GM21737 (cell line): ENCODE measurements at regions not wholly inside any gene's neighbourhood (a gene's known extent, or its start where the extent isn't known, plus 50 kb on each side); places are given as distances from the start of the nearest gene placed in this dataset.
"Not testable (repeated sequence)": the region's sequence is repeated elsewhere in the genome, so short reads cannot be mapped to it uniquely, and the experiment has no call there.

Source experiments
- ATAC-seq: cut with Tn5 transposase; IDR thresholded peaks from one replicate; pipeline ENCODE4 v1.9.1; 2021; ENCODE audit warnings: mild to moderate bottlenecking, moderate library complexity; ENCODE audit not compliant: unreplicated experiment

DNA sequence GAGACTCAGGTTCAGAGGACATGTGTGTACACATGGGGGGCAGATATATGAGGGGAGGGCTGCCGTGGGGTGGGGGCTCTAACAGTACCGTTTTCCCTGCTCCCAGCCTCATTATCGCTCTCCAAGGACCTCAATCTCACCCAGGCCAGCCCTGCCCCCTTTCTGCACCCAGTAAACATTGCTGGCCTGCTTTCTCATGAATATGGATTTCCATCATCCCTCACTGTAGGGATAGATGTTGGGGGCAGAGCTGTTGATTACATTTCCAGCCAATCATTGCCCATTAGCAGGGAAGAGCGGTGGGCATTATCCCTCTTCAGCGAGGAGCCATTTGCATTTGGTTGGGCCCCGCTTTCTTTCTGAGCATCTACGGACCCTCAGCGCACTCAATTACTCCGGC is 273.8 kb downstream of the RPS6KC1 start:
- ATAC-seq, result no peak

DNA sequence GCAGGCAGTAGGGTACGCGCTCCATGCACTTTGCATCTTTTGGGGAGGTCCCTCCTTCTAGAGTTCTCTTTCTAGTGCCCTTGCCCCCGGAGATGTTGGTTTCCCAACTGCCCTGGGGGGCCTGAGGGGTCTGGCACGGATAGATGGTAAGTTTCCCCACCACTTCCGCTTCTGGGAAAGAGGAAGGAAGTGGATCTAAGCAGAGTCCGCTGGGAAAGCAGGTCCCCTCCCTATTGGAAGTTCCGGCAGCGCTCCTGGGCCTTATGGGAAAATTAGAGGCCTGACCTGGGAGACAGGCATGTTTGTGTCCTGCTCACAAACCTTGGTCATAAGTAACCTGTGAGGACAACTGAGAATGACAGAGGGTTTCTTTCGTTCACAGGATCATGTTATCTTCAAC is 274.4 kb downstream of the RPS6KC1 start:
- ATAC-seq, result no peak

GRCh38 chr1:213326281-213327016 is 275.4 kb downstream of the RPS6KC1 start:
- ATAC-seq, result no peak

DNA sequence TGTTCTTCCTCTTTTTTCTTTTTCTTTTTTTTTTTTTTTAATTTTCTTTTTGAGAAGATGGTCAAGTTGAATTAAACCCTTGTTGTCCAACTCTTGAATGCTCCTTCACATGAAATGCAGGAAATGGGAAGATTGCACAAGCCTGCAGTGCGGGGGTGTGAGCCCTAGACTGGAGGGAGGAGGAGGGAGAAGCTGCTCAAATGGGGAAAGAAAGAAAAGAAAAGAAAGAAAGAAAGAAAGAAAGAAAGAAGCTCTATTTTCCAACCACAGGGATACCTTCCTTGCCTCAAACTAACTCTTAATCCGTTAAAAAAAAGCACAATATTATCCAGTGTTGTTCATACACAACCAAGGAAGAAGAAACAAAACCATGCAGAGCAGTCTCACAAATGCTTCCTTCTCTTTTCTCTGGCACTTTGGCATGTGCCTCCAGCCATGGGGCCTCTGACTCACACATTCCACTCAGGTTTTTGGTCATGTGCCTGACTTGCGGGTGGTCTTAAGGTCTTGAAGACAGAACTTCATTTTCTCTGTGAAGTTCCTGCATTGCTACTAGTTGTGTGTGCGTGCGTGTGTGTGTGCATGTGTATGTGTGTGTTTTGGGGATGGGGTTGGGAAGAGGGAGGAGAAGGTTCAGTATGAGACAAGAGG is 276.1 kb downstream of the RPS6KC1 start:
- no peak for ATAC-seq

DNA sequence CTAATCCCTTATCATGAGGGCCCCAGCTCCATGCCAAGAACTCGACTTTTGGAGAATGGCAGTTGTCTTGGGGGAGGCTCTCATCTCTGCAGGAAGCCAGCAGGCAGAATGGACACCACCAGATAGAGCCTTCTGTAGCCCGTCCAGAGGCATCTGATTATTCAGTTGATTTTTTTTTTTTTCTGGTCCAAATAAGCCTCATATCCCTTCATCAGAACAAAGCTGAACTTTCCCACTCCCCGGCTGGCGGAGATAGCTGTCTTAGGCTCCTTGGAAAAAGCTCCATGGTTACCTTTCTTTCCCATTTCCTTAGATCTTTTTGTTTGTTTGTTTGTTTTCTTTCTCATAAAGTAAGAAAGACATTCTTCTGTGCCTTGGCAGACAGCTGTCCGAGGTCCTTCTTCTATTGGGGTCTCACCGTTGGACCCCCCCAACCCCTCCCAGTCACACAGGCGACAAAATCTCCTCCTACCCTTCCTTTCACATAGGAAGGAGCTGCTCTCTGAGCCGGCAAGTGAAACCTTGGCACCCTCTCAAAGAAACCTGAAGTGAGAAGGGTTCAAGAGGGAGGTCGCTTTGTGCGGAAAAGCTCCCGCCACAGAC is 278.5 kb downstream of the RPS6KC1 start:
- ATAC-seq, result no peak

GRCh38 chr1:213330281-213330680 is 279.2 kb downstream of the RPS6KC1 start:
- no peak for ATAC-seq

- no peak for ATAC-seq
These were observed 280.7 kb downstream of the RPS6KC1 start for GRCh38 chr1:213331631-213332175.

GRCh38 chr1:213332491-213332890 is 281.4 kb downstream of the RPS6KC1 start:
- ATAC-seq, result no peak

GRCh38 chr1:213333121-213333520 is 282.1 kb downstream of the RPS6KC1 start:
- no peak for ATAC-seq

GRCh38 chr1:213335084-213335483 is 284.0 kb downstream of the RPS6KC1 start:
- ATAC-seq, result no peak

DNA sequence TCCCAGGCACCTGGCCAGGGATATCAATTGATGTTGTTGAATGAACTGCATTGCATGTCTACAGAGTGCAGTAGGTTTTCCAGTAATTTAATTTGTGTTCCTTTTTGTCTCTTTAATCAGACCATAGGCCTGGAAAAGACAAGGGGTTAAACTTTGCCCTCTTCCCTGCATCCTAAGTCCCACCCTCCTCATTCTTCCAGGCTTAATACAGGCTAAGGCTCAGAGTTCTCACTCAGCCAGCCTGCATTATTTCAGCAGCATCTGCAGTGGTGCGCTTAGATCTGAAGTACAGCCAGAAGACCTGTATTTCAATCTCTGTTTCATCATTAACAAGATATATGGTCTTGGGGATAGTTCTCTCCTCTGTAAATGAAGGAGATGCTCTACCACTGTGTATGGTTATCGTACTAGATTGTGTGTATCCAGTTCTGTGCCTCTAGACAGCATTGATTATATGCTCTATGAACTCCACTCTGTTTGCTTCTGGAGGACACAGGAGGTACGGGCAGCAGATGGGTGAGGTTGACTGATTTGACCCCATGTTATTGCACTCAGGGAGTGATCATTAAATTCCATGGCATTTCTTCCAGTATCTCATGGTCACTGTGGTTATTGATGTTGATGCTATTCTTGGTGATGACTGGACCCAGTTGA is 286.1 kb downstream of the RPS6KC1 start:
- ATAC-seq, result no peak

- no peak for ATAC-seq
These were observed 289.6 kb downstream of the RPS6KC1 start for GRCh38 chr1:213340593-213340992.

- ATAC-seq, result no peak
These were observed 294.6 kb downstream of the RPS6KC1 start for GRCh38 chr1:213345621-213346020.

GRCh38 chr1:213357403-213357802 is 306.4 kb downstream of the RPS6KC1 start:
- no peak for ATAC-seq

GRCh38 chr1:213358368-213358767 is 307.3 kb downstream of the RPS6KC1 start:
- ATAC-seq, result not testable (repeated sequence)

GRCh38 chr1:213362598-213362997 is 311.6 kb downstream of the RPS6KC1 start:
- no peak for ATAC-seq

- no peak for ATAC-seq
These were observed 315.2 kb downstream of the RPS6KC1 start for GRCh38 chr1:213366141-213366831.

GRCh38 chr1:213369465-213369864 is 318.4 kb downstream of the RPS6KC1 start:
- ATAC-seq, result no peak

DNA sequence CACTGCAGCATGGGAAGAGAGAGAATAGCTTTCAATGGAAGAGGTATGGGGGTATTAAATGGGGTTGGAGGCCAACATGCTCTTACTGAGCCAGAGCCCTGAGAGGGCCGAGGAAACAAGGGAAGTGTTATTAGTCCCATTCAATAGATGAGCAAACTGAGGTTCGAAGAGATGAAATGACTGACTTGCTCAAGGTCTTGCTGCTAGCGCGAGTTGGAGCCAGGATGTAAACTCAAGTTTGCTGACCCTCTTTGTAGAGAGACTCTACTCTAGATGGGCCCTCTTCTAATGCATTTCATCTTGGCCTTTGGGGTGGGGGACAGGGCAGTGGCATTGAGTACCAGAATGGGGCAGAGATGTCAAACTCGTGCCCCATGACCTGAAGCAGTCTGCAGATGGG is 319.5 kb downstream of the RPS6KC1 start:
- no peak for ATAC-seq

GRCh38 chr1:213371525-213371846 is 320.4 kb downstream of the RPS6KC1 start:
- ATAC-seq, result no peak
